Brain microvascular endothelial cell (primary cell): ENCODE measurements at regions not wholly inside any gene's neighbourhood (a gene's known extent, or its start where the extent isn't known, plus 50 kb on each side); places are given as distances from the start of the nearest gene placed in this dataset.

Experiments used
- DNase-seq: peaks from one replicate; pipeline ENCODE4 v3.0.0-alpha.2; 2020
- H3K27ac ChIP-seq: fragments of 250-450 bp; sonication (Bioruptor Pico); 2 replicates; pipeline ENCODE4 v1.5.1; 2020; ENCODE audit warnings: mild to moderate bottlenecking, moderate library complexity
- H3K27me3 ChIP-seq: fragments of 250-450 bp; sonication (Bioruptor Pico); replicated peaks from 2 replicates; pipeline ENCODE4 v1.5.1; 2020; ENCODE audit warnings: mild to moderate bottlenecking
- H3K36me3 ChIP-seq: fragments of 250-450 bp; sonication (Bioruptor Pico); replicated peaks from 2 replicates; pipeline ENCODE4 v1.5.1; 2020; ENCODE audit warnings: mild to moderate bottlenecking
- H3K4me3 ChIP-seq: 2 replicates; pipeline ENCODE4 v1.5.1; 2011; ENCODE audit warnings: low read depth, mild to moderate bottlenecking, control low read depth, low read length, moderate library complexity
- CTCF ChIP-seq: IDR thresholded peaks from 2 replicates; pipeline ENCODE4 v1.5.1; 2011; ENCODE audit warnings: low read depth, mild to moderate bottlenecking, moderate library complexity, low read length, control low read depth, inconsistent platforms; ENCODE audit errors: missing control alignments
- in situ Hi-C: cut with HindIII; loops from 2 replicates; pipeline ENCODE4 v1.10.0; 2017; ENCODE audit warnings: low sequenced_read_pairs, low pct_ligation_motif_present

GRCh38 chr3:147195887-147196286 lies 210.5 kb downstream of the ZIC4 start:
- no peak for TF ChIP-seq CTCF
- H3K27me3 ChIP-seq: no peaks in the 10 kb centered on the region
- H3K27ac ChIP-seq: no peak overlapping the region
- no peak overlapping the region for H3K4me3 ChIP-seq
- no peak for DNase-seq
- in situ Hi-C loops: no loop called here
- no peaks in the 10 kb centered on the region for H3K36me3 ChIP-seq

GRCh38 chr3:147191795-147192385 lies 214.5 kb downstream of the ZIC4 start:
- Histone ChIP-seq H3K27me3 (no peaks in the 10 kb centered on the region), H3K4me3 (no peak overlapping the region), H3K27ac (no peak overlapping the region), H3K36me3 (no peaks in the 10 kb centered on the region)
- TF ChIP-seq CTCF: peak; percentile 85
- in situ Hi-C loops: no loop called here
- DNase-seq: peak; percentile 68

GRCh38 chr3:147189016-147189415 lies 217.3 kb downstream of the ZIC4 start:
- H3K4me3 ChIP-seq: no peak overlapping the region
- in situ Hi-C loops: no loop called here
- no peak overlapping the region for H3K27ac ChIP-seq
- TF ChIP-seq CTCF: no peak
- H3K27me3 ChIP-seq: no peaks in the 10 kb centered on the region
- H3K36me3 ChIP-seq: no peaks in the 10 kb centered on the region
- no peak for DNase-seq

GRCh38 chr3:147187687-147188086 lies 218.7 kb downstream of the ZIC4 start:
- TF ChIP-seq CTCF: no peak
- in situ Hi-C loops: no loop called here
- Histone ChIP-seq H3K4me3 (no peak overlapping the region), H3K36me3 (no peaks in the 10 kb centered on the region), H3K27ac (no peak overlapping the region), H3K27me3 (no peaks in the 10 kb centered on the region)
- DNase-seq: no peak

- no peaks in the 10 kb centered on the region for H3K36me3 ChIP-seq
- no peak for TF ChIP-seq CTCF
- no peak for DNase-seq
- no peak overlapping the region for H3K27ac ChIP-seq
- in situ Hi-C loops: no loop called here
- no peaks in the 10 kb centered on the region for H3K27me3 ChIP-seq
- H3K4me3 ChIP-seq: no peak overlapping the region
Measured at GRCh38 chr3:147185781-147186180, 220.6 kb downstream of the ZIC4 start.

- no peak overlapping the region for H3K4me3 ChIP-seq
- H3K36me3 ChIP-seq: no peaks in the 10 kb centered on the region
- no peak for DNase-seq
- in situ Hi-C loops: no loop called here
- no peaks in the 10 kb centered on the region for H3K27me3 ChIP-seq
- no peak for TF ChIP-seq CTCF
- H3K27ac ChIP-seq: no peak overlapping the region
Measured at GRCh38 chr3:147184794-147185193, 221.5 kb downstream of the ZIC4 start.
